OCI-LY7 (cell line): ENCODE measurements at regions not wholly inside any gene's neighbourhood (a gene's known extent, or its start where the extent isn't known, plus 50 kb on each side); places are given as distances from the start of the nearest gene placed in this dataset.
"Not testable (repeated sequence)": the region's sequence is repeated elsewhere in the genome, so short reads cannot be mapped to it uniquely, and the experiment has no call there.

Experiments used
- BruUV-seq: library from RNA; stranded (reverse); fragments of 400-500 nt; replicated peaks from 2 replicates; lab custom pipeline; 2021; lab: Mats Ljungman, UMichigan
- CTCF ChIA-PET: fragments of 300-600 bp; sonication (Branson Sonifier 250); formaldehyde crosslinking; loops from one replicate; lab custom pipeline; 2022; ENCODE audit warnings: antibody characterized with exemption; ENCODE audit not compliant: unreplicated experiment; lab: Charles Lee
- POLR2A ChIA-PET: fragments of 300-600 bp; sonication (Branson Sonifier 250); formaldehyde crosslinking; loops from one replicate; lab custom pipeline; 2022; ENCODE audit warnings: antibody characterized with exemption; lab: Charles Lee
- DNase-seq: peaks from one replicate; pipeline ENCODE4 v3.0.0-alpha.2; 2015; ENCODE audit warnings: low spot score
- H2AFZ ChIP-seq: fragments of 200-600 bp; sonication (generic), shearing (Covaris generic); 2 replicates; pipeline ENCODE4 v1.6.1; 2014; ENCODE audit warnings: mild to moderate bottlenecking, antibody characterized with exemption, low read length, moderate library complexity
- H3K27ac ChIP-seq: fragments of 200-600 bp; sonication (generic); 2 replicates; pipeline ENCODE4 v1.5.1; 2014; ENCODE audit warnings: mixed run types, low read depth, mild to moderate bottlenecking, moderate library complexity, low read length, inconsistent platforms; ENCODE audit not compliant: poor library complexity, severe bottlenecking
- H3K36me3 ChIP-seq: fragments of 200-600 bp; sonication (generic); 2 replicates; pipeline ENCODE4 v1.6.1; 2014; ENCODE audit warnings: mild to moderate bottlenecking, antibody characterized with exemption, low read length, moderate library complexity, mixed read lengths; ENCODE audit not compliant: insufficient read depth
- H3K4me1 ChIP-seq: fragments of 200-600 bp; sonication (generic); 2 replicates; pipeline ENCODE4 v1.5.1; 2014; ENCODE audit warnings: mild to moderate bottlenecking, low read length; ENCODE audit not compliant: insufficient read depth, poor library complexity, severe bottlenecking
- H3K4me2 ChIP-seq: fragments of 200-600 bp; sonication (generic); 2 replicates; pipeline ENCODE4 v1.6.1; 2014; ENCODE audit warnings: mild to moderate bottlenecking, low read length
- H3K4me3 ChIP-seq: fragments of 200-600 bp; sonication (generic); 2 replicates; pipeline ENCODE4 v1.5.1; 2014; ENCODE audit warnings: mild to moderate bottlenecking, low read depth, low read length; ENCODE audit not compliant: poor library complexity, severe bottlenecking
- H3K79me2 ChIP-seq: fragments of 200-600 bp; sonication (generic); 2 replicates; pipeline ENCODE4 v1.6.1; 2016; ENCODE audit warnings: low read depth, mild to moderate bottlenecking, low read length, moderate library complexity, mixed read lengths; ENCODE audit not compliant: insufficient read depth
- H3K9me2 ChIP-seq: fragments of 200-600 bp; sonication (generic); 2 replicates; pipeline ENCODE4 v1.6.1; 2016; ENCODE audit warnings: mild to moderate bottlenecking, low read length, mixed read lengths; ENCODE audit not compliant: insufficient read depth
- H3K9me3 ChIP-seq: fragments of 200-600 bp; sonication (generic); 2 replicates; pipeline ENCODE4 v1.6.1; 2014; ENCODE audit warnings: mild to moderate bottlenecking, mixed run types, low read length, mixed read lengths
- H4K20me1 ChIP-seq: fragments of 200-600 bp; sonication (generic); 2 replicates; pipeline ENCODE4 v1.6.1; 2014; ENCODE audit warnings: mild to moderate bottlenecking, antibody characterized with exemption, low read length, moderate library complexity, mixed read lengths; ENCODE audit not compliant: insufficient read depth
- EZH2phosphoT487 ChIP-seq: fragments of 200-600 bp; sonication (generic); IDR thresholded peaks from 2 replicates; pipeline ENCODE4 v1.6.1; 2018; ENCODE audit warnings: low read depth, borderline replicate concordance, mild to moderate bottlenecking, mixed run types, antibody characterized with exemption, low read length, moderate library complexity, mixed read lengths
- intact Hi-C: fragments of 100-400 bp; cut with micrococcal nuclease; formaldehyde crosslinking; loops from one replicate; pipeline ENCODE4 v1.10.0; 2022; ENCODE audit not compliant: unreplicated experiment
- TF ChIP-seq, protein P1 (sequence below): fragments of 200-600 bp; sonication (generic); conservative IDR thresholded peaks from 2 replicates; pipeline ENCODE4 v1.5.1; 2014; ENCODE audit warnings: mild to moderate bottlenecking, antibody characterized with exemption, low read length, moderate library complexity, mixed read lengths

DNA sequence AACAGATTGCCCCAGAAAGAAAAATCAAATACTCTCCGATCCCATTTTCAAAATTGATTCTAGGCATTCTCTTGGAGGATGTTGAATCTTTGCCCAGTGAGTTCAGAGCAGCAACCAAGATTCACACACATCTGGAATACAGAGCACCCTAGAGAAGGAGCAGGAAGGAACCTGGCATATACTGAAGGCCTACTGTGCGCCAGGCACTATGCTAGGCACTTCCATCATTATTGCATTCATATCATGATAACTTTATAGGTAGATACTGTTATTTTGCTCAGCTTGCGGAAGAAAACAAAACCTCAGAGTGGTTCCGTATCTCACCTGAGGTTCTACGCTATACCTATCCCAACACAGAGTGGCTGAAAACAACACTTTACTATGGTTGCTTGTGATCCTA is 160.3 kb upstream of the SERTAD2 start:
- Histone ChIP-seq H3K4me1 (peaks cover 4% of the 10 kb centered on the region), H3K4me3 (no peak overlapping the region), H2AFZ (no peak overlapping the region), H3K9me2 (no peaks in the 10 kb centered on the region), H3K27ac (no peak overlapping the region), H3K36me3 (no peaks in the 10 kb centered on the region), H3K79me2 (no peaks in the 10 kb centered on the region), H4K20me1 (no peaks in the 10 kb centered on the region), H3K9me3 (no peaks in the 10 kb centered on the region), H3K4me2 (no peak overlapping the region)
- intact Hi-C loops = no loop called here
- no peak for DNase-seq
- TF ChIP-seq, protein P1, sequence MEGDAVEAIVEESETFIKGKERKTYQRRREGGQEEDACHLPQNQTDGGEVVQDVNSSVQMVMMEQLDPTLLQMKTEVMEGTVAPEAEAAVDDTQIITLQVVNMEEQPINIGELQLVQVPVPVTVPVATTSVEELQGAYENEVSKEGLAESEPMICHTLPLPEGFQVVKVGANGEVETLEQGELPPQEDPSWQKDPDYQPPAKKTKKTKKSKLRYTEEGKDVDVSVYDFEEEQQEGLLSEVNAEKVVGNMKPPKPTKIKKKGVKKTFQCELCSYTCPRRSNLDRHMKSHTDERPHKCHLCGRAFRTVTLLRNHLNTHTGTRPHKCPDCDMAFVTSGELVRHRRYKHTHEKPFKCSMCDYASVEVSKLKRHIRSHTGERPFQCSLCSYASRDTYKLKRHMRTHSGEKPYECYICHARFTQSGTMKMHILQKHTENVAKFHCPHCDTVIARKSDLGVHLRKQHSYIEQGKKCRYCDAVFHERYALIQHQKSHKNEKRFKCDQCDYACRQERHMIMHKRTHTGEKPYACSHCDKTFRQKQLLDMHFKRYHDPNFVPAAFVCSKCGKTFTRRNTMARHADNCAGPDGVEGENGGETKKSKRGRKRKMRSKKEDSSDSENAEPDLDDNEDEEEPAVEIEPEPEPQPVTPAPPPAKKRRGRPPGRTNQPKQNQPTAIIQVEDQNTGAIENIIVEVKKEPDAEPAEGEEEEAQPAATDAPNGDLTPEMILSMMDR = no peak
- TF ChIP-seq EZH2phosphoT487 = no peak
- BruUV-seq = no TSS peak
- CTCF ChIA-PET = no interaction called here
- POLR2A ChIA-PET = no interaction called here

DNA sequence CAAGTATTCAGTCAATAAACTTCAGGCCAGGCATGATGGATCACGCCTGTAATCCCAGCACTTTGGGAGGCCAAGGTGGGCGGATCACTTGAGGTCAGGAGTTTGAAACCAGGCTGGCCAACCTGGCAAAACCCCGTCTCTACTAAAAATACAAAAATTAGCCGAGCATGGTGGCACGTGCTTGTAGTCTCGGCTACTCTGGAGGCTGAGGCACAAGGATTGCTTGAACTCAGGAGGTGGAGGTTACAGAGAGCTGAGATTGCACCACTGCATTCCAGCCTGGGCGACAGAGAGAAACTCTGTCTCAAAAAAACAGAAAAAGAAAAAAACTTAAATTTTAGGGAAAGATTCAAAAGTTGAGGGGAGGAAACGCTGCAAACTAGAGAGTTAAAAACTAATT is 162.8 kb upstream of the SERTAD2 start:
- BruUV-seq, intact Hi-C loops, H4K20me1 ChIP-seq, H3K36me3 ChIP-seq, H3K4me2 ChIP-seq, DNase-seq, H3K79me2 ChIP-seq, H2AFZ ChIP-seq, CTCF ChIA-PET, H3K9me2 ChIP-seq, H3K27ac ChIP-seq, H3K4me3 ChIP-seq, H3K9me3 ChIP-seq: not testable (repeated sequence)
- H3K4me1 ChIP-seq = peaks cover 19% of the 10 kb centered on the region
- POLR2A ChIA-PET = interaction anchor here (0.6 to 0.8 kb wide), 2 partner anchors 72 to 129 kb away, joined by 3 read pairs; no protein-coding TSS in a partner anchor

DNA sequence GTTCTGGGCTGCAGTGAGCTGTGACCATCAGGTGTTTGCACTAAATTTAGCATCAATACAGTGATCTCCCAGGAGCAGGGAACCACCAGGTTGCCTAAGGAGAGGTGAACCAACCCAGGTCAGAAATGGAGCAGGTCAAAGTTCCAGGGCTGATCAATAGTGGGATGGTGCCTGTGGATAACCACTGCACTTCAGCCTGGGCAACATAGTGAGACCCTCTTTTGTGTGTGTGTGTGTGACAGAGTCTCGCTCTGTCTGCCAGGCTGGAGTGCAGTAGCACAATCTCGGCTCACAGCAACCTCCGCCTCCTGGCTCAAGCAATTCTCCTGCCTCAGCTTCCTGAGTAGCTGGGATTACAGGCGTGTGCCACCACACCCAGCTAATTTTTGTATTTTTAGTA is 163.7 kb upstream of the SERTAD2 start:
- H2AFZ ChIP-seq = no peak overlapping the region
- H3K4me2 ChIP-seq = no peak overlapping the region
- H3K9me2 ChIP-seq = no peaks in the 10 kb centered on the region
- no peak overlapping the region for H3K4me3 ChIP-seq
- ChIA-PET CTCF (no interaction called here), POLR2A (interaction anchor here (0.8 kb wide), 1 partner anchor 73 kb away, joined by 3 read pairs; no protein-coding TSS in a partner anchor)
- H3K9me3 ChIP-seq = no peaks in the 10 kb centered on the region
- no peak for DNase-seq
- BruUV-seq = no TSS peak
- TF ChIP-seq, protein P1 = no peak
- TF ChIP-seq EZH2phosphoT487 = no peak
- H3K36me3 ChIP-seq = no peaks in the 10 kb centered on the region
- no peak overlapping the region for H3K27ac ChIP-seq
- H3K79me2 ChIP-seq = no peaks in the 10 kb centered on the region
- peaks cover 19% of the 10 kb centered on the region for H3K4me1 ChIP-seq
- H4K20me1 ChIP-seq = no peaks in the 10 kb centered on the region
- intact Hi-C loops = no loop called here
